T-cell (primary cell): ENCODE measurements at regions not wholly inside any gene's neighbourhood (a gene's known extent, or its start where the extent isn't known, plus 50 kb on each side); places are given as distances from the start of the nearest gene placed in this dataset.

Experiments used
- ATAC-seq, 4 experiments: fragments of 200-7000 bp in 3 of 4; fragments of 150-1000 bp in 1 of 4; cut with Tn5 transposase; replicated peaks in 1 of 4; 1 replicate in 3 of 4; 2 replicates in 1 of 4; pipeline ENCODE4 v1.10.0; 2021; ENCODE audit warnings: moderate library complexity in 3 of 4, mild to moderate bottlenecking in 2 of 4, moderate number of reproducible peaks in 1 of 4
- CTCF ChIA-PET, 2 donors: fragments of 300-600 bp; sonication (Branson Sonifier 250); formaldehyde crosslinking; loops; one replicate each; lab custom pipeline; 2022; ENCODE audit warnings: antibody characterized with exemption in 2 of 2; lab: Charles Lee
- POLR2A ChIA-PET, 2 donors: fragments of 300-600 bp; sonication (Branson Sonifier 250); formaldehyde crosslinking; loops; one replicate each; lab custom pipeline; 2022; ENCODE audit warnings: antibody characterized with exemption in 2 of 2; lab: Charles Lee
- DNase-seq, 35 experiments: peaks; one replicate each; pipeline versions ENCODE4 v3.0.0 to v3.0.0-alpha.2; 2013 to 2023
- H3K27ac ChIP-seq: one replicate; pipeline ENCODE4 v1.5.1; 2013; ENCODE audit warnings: low read length
- H3K27me3 ChIP-seq, 2 experiments: replicated peaks in 1 of 2; 1 replicate in 1 of 2; 2 replicates in 1 of 2; pipeline versions ENCODE4 v1.6.1 to v1.7.0; 2013; ENCODE audit warnings: low read length in 1 of 2, mixed read lengths in 1 of 2; ENCODE audit not compliant: control insufficient read depth in 2 of 2, insufficient read depth in 2 of 2; ENCODE audit errors: extremely low read depth in 1 of 2
- H3K36me3 ChIP-seq, 2 donors: 1 replicate in 1 of 2; 2 replicates in 1 of 2; pipeline versions ENCODE4 v1.6.1 to v1.7.0; 2013; ENCODE audit warnings: low read length in 1 of 2; ENCODE audit not compliant: control insufficient read depth in 2 of 2, insufficient read depth in 1 of 2; ENCODE audit errors: extremely low read depth in 1 of 2
- H3K4me1 ChIP-seq, 2 experiments: 1 replicate in 1 of 2; 2 replicates in 1 of 2; pipeline versions ENCODE4 v1.6.1 to v1.7.0; 2013; ENCODE audit warnings: low read length in 2 of 2, mixed read lengths in 1 of 2; ENCODE audit not compliant: insufficient read depth in 2 of 2, control insufficient read depth in 1 of 2; ENCODE audit errors: extremely low read depth in 1 of 2
- H3K4me3 ChIP-seq, 2 donors: 1 replicate in 1 of 2; 2 replicates in 1 of 2; pipeline versions ENCODE4 v1.5.1 to v1.7.0; 2013; ENCODE audit warnings: mild to moderate bottlenecking in 2 of 2, low read length in 1 of 2, moderate library complexity in 1 of 2; ENCODE audit not compliant: control insufficient read depth in 1 of 2; ENCODE audit errors: extremely low read depth in 1 of 2
- H3K9me3 ChIP-seq: 2 replicates; pipeline ENCODE4 v1.7.0; 2013
- H3K27ac Mint-ChIP-seq, 2 donors: one replicate each; pipeline ENCODE4 v1.8.0; 2020 to 2021; ENCODE audit warnings: mild to moderate bottlenecking in 2 of 2, mixed read lengths in 2 of 2
- H3K27me3 Mint-ChIP-seq, 2 donors: one replicate each; pipeline ENCODE4 v1.8.0; 2021 to 2022; ENCODE audit warnings: mixed read lengths in 2 of 2
- H3K36me3 Mint-ChIP-seq: one replicate; pipeline ENCODE4 v1.8.0; 2021; ENCODE audit warnings: mixed read lengths
- H3K4me1 Mint-ChIP-seq, 3 donors: one replicate each; pipeline ENCODE4 v1.8.0; 2020 to 2022; ENCODE audit warnings: mixed read lengths in 3 of 3, mild to moderate bottlenecking in 1 of 3
- H3K4me3 Mint-ChIP-seq, 3 donors: one replicate each; pipeline ENCODE4 v1.8.0; 2020 to 2022; ENCODE audit warnings: mild to moderate bottlenecking in 3 of 3, mixed read lengths in 3 of 3, moderate library complexity in 3 of 3
- H3K9me3 Mint-ChIP-seq, 3 donors: one replicate each; pipeline ENCODE4 v1.8.0; 2020 to 2022; ENCODE audit warnings: mixed read lengths in 3 of 3
- WGBS: methylation state at CpG from one replicate; pipeline ENCODE4 v1.1.5; 2013; ENCODE audit warnings: missing lambda C conversion rate; ENCODE audit not compliant: insufficient coverage; 5-methylcytosine and 5-hydroxymethylcytosine counted together

DNA sequence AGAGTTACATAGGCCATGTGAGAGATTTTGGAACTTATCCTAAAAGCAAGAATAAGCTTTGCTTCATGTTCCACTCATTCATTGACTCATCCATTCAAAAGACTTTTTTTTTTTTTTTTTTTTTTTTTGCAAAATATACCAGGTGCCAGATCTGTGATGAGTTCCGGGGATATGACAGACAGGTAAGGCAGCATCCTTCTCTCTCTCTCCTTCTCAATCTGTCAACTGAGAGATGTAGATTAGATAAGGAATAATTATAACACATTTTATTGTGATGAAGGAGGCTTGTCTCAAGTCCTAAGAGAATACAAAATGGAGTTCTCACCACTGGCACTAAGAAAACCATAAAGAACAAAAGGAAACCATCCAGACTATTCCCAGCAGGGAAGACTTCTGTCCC lies 190.2 kb upstream of the CPEB2 start:
- no peak for DNase-seq
- no peak for ATAC-seq
- no peaks in the 10 kb centered on the region for H3K4me1 Mint-ChIP-seq
- no peak overlapping the region for H3K4me3 ChIP-seq
- peaks cover 1 to 16% of the 10 kb centered on the region in 2 donors for H3K27me3 Mint-ChIP-seq
- H3K4me1 ChIP-seq, result no peaks in the 10 kb centered on the region
- no peak overlapping the region for H3K4me3 Mint-ChIP-seq
- H3K27ac Mint-ChIP-seq, result no peak overlapping the region
- CTCF ChIA-PET, result no interaction called here
- H3K27me3 ChIP-seq, result no peaks in the 10 kb centered on the region
- H3K36me3 Mint-ChIP-seq, result no peaks in the 10 kb centered on the region
- H3K36me3 ChIP-seq, result no peaks in the 10 kb centered on the region
- no peak overlapping the region for H3K27ac ChIP-seq
- WGBS, result no CpG with 5 or more reads among the region's 1 CpG
- no peaks in the 10 kb centered on the region for H3K9me3 ChIP-seq
- POLR2A ChIA-PET, result interaction anchor here in 1 of 2 donors (0.6 kb wide), 1 partner anchor 126 kb away, joined by 9 read pairs; no protein-coding TSS in a partner anchor
- H3K9me3 Mint-ChIP-seq, result no peaks in the 10 kb centered on the region

DNA sequence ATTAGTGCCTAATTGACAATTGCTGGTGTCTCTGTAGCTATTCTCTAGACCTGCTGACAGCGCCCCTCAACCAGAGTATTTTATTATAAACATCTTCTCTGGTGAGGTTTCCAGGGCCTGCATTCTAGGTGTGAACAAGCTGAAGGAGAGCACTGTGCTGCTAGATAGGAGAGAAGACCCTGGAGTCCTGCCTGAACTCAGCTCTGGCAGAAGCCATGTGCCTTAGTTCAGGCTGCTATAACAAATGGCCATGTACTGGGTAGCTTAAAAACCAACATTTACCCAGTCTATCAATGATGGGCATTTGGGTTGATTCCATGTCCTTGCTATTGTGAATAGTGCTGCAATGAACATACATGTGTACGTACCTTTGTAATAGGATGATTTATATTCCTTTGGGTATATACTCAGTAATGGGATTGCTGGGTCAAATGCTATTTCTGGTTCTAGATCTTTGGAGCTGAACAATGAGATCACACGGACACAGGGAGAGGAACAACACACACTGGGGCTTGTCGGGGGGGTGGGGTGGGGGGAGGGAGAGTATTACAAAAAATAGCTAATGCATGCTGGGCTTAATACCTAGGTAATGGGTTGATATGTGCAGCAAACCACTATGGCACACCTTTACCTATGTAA lies 185.5 kb upstream of the CPEB2 start:
- Histone ChIP-seq H3K4me3 (no peak overlapping the region), H3K4me1 (no peaks in the 10 kb centered on the region), H3K27ac (no peak overlapping the region), H3K27me3 (no peaks in the 10 kb centered on the region), H3K36me3 (no peaks in the 10 kb centered on the region), H3K9me3 (no peaks in the 10 kb centered on the region)
- DNase-seq (no peak), ATAC-seq (no peak)
- Mint-ChIP-seq H3K27me3 (peaks cover 3 to 4% of the 10 kb centered on the region in 2 donors), H3K36me3 (no peaks in the 10 kb centered on the region), H3K4me3 (no peak overlapping the region), H3K27ac (no peak overlapping the region), H3K9me3 (no peaks in the 10 kb centered on the region), H3K4me1 (no peaks in the 10 kb centered on the region)
- WGBS, result no CpG with 5 or more reads among the region's 4 CpGs
- ChIA-PET CTCF (no interaction called here), POLR2A (no interaction called here)

DNA sequence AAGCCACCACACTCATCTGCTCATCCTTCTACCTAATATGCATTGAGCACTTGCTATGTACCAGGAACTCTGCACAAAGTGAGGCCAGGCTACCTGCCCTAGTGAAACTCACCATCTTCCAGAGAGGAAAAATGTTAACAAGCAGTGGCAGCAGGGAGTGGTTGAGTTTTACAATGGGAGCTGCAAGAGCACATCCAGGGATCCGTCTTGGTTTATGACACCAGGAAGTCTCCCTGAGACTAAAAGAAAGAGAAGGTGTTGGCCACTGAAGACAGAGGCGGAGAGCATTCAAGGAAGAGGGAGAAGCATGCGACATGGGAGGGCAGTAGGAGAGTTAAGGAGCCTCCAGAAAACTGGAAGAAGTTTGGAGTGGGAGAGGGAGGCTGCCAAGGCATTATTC lies 178.1 kb upstream of the CPEB2 start:
- Mint-ChIP-seq H3K9me3 (no peaks in the 10 kb centered on the region), H3K27me3 (peaks cover 13 to 15% of the 10 kb centered on the region in 2 donors), H3K4me3 (no peak overlapping the region), H3K4me1 (no peaks in the 10 kb centered on the region), H3K36me3 (no peaks in the 10 kb centered on the region), H3K27ac (no peak overlapping the region)
- ChIA-PET POLR2A (no interaction called here), CTCF (no interaction called here)
- Histone ChIP-seq H3K36me3 (no peaks in the 10 kb centered on the region), H3K9me3 (no peaks in the 10 kb centered on the region), H3K4me1 (no peaks in the 10 kb centered on the region), H3K27me3 (no peaks in the 10 kb centered on the region), H3K4me3 (no peak overlapping the region), H3K27ac (no peak overlapping the region)
- DNase-seq (no peak), ATAC-seq (no peak)
- 83% methylated on average over 3 of the region's 3 CpGs for WGBS

DNA sequence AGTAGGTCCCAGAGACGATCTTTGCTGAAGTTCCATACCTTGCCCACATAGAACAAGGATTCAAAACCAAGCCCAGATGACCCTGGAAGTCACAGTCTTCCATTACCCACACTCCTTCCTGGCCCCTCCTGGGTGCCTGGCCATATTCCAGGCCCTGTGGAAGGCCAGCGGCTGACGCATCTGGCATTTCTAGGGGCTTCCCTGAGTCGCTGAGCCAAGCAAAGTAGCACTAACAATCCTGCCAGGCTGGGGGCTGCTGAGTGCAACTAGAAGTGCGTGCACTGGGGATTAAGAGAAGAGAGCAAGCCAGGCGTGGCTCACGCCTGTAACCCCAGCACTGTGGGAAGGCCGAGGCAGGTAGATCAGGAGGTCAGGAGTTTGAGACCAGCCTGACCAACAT lies 175.2 kb upstream of the CPEB2 start:
- ChIA-PET POLR2A (no interaction called here), CTCF (no interaction called here)
- H3K9me3 ChIP-seq, result no peaks in the 10 kb centered on the region
- DNase-seq, result no peak
- no peaks in the 10 kb centered on the region for H3K27me3 ChIP-seq
- Mint-ChIP-seq H3K27ac (no peak overlapping the region), H3K36me3 (no peaks in the 10 kb centered on the region), H3K9me3 (no peaks in the 10 kb centered on the region), H3K4me3 (no peak overlapping the region), H3K4me1 (no peaks in the 10 kb centered on the region), H3K27me3 (peaks cover 13% of the 10 kb centered on the region in 2 donors)
- no peak overlapping the region for H3K4me3 ChIP-seq
- ATAC-seq, result no peak
- H3K4me1 ChIP-seq, result no peaks in the 10 kb centered on the region
- H3K27ac ChIP-seq, result no peak overlapping the region
- no peaks in the 10 kb centered on the region for H3K36me3 ChIP-seq
- WGBS, result 85% methylated on average over 5 of the region's 8 CpGs

DNA sequence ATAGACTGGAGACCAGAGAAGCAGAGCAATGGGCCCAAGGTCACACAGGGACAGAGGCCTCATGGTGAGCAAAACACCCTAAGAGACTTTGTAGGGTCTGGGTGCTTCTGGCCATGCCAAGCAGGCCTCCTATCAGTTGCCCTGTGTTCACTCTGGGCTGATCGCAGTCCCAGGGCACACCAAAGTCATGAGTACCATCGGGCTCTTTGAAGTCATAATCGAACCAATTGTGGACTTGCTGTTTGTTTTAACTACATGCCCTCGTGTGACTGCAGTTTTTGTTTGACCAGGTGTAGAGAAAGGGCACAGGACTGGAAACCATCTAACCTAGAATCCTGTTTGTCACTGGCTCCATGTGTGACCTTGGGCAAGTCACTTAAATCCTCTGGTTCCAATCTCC lies 172.5 kb upstream of the CPEB2 start:
- DNase-seq, result no peak
- H3K27me3 ChIP-seq, result no peaks in the 10 kb centered on the region
- WGBS, result 91% methylated on average over 4 of the region's 4 CpGs
- H3K4me3 ChIP-seq, result no peak overlapping the region
- ChIA-PET CTCF (no interaction called here), POLR2A (no interaction called here)
- no peaks in the 10 kb centered on the region for H3K36me3 ChIP-seq
- H3K4me1 Mint-ChIP-seq, result no peaks in the 10 kb centered on the region
- peaks cover 0 to 5% of the 10 kb centered on the region in 2 donors for H3K27me3 Mint-ChIP-seq
- H3K4me3 Mint-ChIP-seq, result no peak overlapping the region
- H3K9me3 ChIP-seq, result no peaks in the 10 kb centered on the region
- no peaks in the 10 kb centered on the region for H3K9me3 Mint-ChIP-seq
- no peak for ATAC-seq
- no peak overlapping the region for H3K27ac ChIP-seq
- H3K4me1 ChIP-seq, result no peaks in the 10 kb centered on the region
- no peaks in the 10 kb centered on the region for H3K36me3 Mint-ChIP-seq
- no peak overlapping the region for H3K27ac Mint-ChIP-seq

DNA sequence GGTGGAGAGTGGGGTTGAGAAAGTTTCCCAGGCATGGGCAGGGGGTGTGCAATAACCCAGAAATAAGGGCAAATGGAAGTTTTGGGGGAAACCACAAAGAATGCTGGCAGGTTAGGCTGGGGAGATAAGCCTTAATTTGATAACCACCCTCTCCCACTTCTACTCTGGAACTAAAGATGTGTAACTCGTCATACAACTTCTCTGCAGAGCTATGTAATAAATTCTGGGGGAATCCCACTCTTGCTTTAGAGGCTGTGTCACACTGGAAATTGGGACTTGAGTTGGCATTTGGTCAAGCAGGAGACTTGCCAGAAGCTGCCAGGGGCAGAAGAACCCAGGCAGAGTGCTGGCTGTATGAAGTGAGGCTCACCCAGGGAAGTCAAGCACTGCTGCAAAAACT lies 170.9 kb upstream of the CPEB2 start:
- Mint-ChIP-seq H3K9me3 (no peaks in the 10 kb centered on the region), H3K4me1 (no peaks in the 10 kb centered on the region), H3K4me3 (no peak overlapping the region), H3K36me3 (no peaks in the 10 kb centered on the region), H3K27me3 (peaks cover 0 to 4% of the 10 kb centered on the region in 2 donors), H3K27ac (no peak overlapping the region)
- ChIA-PET CTCF (no interaction called here), POLR2A (no interaction called here)
- DNase-seq (no peak), ATAC-seq (no peak)
- Histone ChIP-seq H3K27ac (no peak overlapping the region), H3K4me1 (no peaks in the 10 kb centered on the region), H3K36me3 (no peaks in the 10 kb centered on the region), H3K4me3 (no peak overlapping the region), H3K9me3 (no peaks in the 10 kb centered on the region), H3K27me3 (no peaks in the 10 kb centered on the region)
- no CpG with 5 or more reads among the region's 1 CpG for WGBS

- CTCF ChIA-PET, result no interaction called here
Observed at GRCh38 chr4:14833053-14833452, 169.2 kb upstream of the CPEB2 start.

More at GRCh38 chr4:14833053-14833452, 169.2 kb upstream of the CPEB2 start:
- H3K36me3 ChIP-seq, result no peaks in the 10 kb centered on the region
- H3K27me3 Mint-ChIP-seq, result no peaks in the 10 kb centered on the region
- no peaks in the 10 kb centered on the region for H3K4me1 ChIP-seq
- no peaks in the 10 kb centered on the region for H3K27me3 ChIP-seq
- no peak overlapping the region for H3K4me3 ChIP-seq
- H3K9me3 Mint-ChIP-seq, result no peaks in the 10 kb centered on the region
- no peaks in the 10 kb centered on the region for H3K9me3 ChIP-seq
- H3K27ac Mint-ChIP-seq, result no peak overlapping the region
- H3K4me1 Mint-ChIP-seq, result no peaks in the 10 kb centered on the region
- no peak overlapping the region for H3K27ac ChIP-seq
- 80% methylated on average over 1 of the region's 5 CpGs for WGBS
- DNase-seq (no peak), ATAC-seq (no peak)
- H3K4me3 Mint-ChIP-seq, result no peak overlapping the region
- no peaks in the 10 kb centered on the region for H3K36me3 Mint-ChIP-seq
- POLR2A ChIA-PET, result no interaction called here
